ENCODE measurements at regions not wholly inside any gene's neighbourhood (a gene's known extent, or its start where the extent isn't known, plus 50 kb on each side); places are given as distances from the start of the nearest gene placed in this dataset.

DNA sequence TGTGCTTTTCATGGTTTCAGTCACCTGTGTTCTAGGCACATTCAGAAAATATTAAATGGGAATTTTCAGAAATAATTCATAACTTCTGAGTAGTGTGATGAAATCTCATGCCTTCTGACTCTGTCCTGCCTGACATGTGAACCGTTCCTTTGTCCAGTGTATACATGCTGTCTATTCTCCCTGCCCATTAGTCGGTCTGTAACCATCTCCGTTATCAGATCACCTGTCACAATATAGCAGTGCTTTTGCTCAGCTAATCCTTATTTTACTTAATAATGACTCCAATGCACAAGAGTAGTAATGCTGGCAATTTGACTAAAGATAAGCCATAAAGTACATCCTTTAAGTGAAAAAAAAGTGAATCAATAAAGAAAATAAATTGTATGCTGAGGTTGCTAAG is 597.5 kb downstream of the BRINP3 start:
- no peak for DNase-seq (ENCODE audit: low spot score)

DNA sequence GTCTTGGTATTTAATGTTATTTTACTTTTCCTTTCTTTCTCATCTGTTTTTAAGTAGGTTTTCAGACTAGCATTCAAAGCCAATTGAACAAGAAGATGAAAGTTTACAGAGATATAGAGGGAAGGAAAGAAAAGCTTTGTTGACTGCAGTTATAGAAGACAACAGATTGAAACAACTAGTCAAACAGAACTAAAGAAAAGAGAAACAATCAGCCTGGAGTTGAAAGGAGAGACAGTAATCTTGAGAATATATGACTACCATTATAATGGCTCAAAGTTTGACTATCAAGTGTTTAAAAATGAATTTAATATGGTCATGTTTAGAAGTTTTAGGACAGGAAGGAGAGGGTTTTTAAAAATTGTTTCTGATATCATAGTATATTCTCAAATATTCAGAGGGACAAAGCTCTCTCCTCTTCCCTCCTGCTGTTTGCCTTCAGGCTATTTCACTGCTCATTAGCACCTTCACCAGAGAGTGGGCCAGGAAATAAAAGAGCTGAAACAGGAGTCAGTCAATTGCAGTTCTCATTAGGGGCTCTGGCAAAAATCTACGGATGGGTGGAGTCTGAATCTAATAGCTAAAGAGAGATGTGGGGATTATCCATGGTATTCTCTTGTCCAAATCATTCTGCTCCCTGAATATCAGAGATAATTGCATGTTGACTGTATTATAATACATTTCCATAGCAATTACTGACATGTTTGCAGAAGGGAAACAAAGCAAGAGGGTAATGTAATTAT is 577.8 kb downstream of the BRINP3 start:
- DNase-seq (ENCODE audit: low spot score): no peak

DNA sequence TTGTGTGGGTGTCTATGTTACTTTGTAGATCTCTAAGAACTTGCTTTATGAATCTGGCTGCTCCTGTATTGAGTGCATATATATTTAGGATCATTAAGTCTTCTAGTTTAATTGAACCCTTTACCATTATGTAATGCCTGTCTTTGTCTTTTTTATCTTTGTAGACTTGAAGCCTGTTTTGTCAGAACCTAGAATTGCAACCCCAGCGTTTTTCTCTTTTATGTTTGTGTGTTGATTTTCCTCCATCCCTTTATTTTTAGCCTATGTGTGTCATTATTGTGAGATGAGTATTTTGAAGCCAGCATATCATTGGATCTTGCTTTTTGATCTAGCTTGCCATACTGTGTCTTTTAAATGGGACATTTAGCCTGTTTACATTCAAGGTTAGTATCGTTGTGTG is 573.2 kb downstream of the BRINP3 start:
- DNase-seq (ENCODE audit: low spot score): no peak

DNA sequence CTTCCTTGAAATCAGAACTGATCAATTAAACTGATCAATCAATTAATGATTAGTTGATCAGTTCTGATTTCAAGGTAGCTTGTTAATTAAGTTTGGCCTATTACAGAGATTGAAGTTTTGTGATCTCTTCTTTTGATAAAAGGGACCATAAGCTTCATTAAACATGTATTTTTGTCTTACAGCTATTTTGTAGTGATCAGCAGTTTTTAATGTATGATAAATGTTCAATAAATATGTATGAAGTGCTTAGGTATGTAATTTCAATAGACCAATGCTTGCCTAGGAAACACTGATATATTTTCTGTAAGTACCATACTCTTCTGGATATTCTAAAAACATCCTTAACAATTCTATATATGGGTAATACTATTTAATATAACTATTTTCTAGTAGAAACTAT is 569.6 kb downstream of the BRINP3 start:
- no peak for DNase-seq (ENCODE audit: low spot score)

DNA sequence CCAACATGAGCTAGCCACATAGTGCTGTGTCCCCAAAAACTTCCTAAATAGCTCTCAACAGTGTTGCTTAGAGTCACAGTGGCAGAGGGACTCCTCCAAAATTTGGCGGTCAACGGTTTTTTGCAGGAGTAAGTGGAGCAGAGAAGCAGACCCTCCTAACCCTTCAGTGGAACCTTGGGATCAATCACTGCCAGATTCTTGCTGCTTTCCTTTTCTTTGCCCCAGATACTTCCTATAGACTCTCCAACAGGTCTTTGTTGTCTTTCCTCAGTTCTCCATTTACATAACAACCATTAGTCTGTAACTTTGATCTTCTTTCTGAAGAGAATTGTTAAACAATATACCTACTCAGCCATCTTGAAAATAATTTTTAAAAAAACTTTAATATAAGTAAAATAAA is 556.1 kb downstream of the BRINP3 start:
- DNase-seq (ENCODE audit: low spot score): no peak

DNA sequence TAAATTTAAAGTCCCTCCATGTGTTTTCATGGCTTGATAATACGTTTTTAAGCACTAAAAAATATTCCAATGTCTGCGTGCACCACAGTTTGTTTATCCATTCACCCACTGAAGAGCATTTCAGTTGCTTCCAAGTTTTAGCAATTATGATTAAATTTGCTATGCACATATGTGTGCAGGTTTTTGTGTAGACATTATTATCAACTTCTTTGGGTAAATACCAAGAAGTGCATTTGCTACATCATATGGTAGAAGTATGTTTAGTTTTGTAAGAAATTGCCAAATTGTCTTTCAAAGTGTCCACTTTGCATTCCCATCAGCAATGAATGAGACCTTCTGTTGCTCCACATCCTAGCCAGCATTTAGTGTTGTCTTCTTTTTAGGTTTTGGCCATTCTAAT is 550.0 kb downstream of the BRINP3 start:
- DNase-seq (ENCODE audit: low spot score): no peak

DNA sequence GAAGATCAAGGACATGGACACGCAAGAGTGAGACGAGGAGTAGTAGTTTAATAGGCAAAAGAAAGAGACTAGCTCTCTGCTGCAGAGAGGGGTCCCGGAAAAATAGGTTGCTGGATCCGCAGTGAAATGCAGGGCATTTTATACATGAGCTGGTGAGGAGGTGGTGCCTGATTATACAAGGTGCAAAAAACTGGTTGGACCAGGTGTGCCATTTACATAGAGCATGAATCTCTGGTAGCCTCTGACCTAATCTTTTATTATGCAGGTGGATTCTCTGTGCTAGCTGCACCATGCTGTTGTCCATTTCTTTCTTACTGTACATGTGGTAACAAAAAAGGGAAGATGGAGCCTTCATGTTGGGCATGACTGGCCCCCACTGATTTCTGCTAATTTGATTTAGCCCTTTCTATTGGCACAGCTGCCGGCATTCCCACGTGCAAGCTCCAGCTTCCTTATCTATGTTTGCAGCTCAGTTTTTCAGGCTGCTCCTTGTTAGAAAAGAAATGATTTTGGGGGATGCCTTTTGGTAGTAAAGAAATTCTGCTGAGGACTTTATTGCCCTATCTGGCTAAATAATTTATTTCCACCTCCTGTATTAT is 548.1 kb downstream of the BRINP3 start:
- no peak for DNase-seq (ENCODE audit: low spot score)

DNA sequence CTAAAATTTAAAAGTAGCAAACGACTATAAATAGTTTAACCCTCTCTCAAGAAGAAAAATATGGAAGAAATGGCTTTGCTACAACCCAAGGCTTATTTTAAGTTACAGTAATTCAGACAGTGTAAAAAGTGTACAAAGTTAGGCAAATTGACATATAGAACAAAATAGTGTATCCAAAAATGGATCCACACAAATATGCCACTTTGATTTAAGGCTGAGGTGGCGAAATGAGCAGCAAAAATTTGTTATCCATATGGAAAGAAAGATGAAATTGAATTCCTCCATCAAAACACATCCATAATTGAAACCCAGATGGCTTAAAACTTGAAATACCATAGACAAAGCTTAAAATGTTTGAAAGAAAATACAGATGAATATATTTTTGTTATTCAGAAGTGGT is 540.8 kb downstream of the BRINP3 start:
- DNase-seq (ENCODE audit: low spot score): no peak

DNA sequence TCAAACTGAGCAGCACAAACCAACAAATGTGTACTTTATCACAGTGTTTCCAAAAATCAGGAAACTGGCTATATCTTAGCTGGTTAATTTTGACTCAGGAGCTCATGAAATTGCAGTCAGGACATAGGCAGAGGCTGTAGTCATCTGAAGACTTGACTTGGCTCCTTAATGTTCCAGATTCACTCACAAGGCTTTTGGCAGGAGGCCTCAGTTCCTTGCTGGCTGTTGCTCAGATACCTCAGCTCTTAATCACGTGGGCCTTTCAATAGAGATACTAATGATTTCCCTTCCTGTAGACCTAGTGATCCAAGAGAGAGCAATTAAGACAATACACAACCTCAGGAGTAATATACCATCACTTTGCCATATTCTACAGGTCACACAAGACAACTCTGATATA is 537.7 kb downstream of the BRINP3 start:
- DNase-seq (ENCODE audit: low spot score): no peak

DNA sequence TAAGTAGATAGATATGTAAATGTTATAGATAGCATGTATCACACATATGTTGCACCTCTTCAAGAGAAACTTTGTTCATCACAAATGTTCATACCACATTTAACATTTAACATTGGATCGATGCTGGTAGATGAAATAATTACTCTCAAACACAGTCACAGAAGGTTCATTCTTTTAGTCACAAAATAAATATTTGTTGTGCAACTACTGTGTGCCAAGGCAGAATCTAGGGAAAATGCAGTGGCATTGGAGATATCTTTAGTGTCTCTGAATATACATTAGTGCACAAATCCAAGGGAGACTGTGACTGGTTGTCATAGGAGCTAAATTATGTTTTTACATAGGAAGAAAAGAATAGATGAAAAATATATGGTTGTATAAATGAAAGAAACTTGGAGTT is 535.7 kb downstream of the BRINP3 start:
- no peak for DNase-seq (ENCODE audit: low spot score)

DNA sequence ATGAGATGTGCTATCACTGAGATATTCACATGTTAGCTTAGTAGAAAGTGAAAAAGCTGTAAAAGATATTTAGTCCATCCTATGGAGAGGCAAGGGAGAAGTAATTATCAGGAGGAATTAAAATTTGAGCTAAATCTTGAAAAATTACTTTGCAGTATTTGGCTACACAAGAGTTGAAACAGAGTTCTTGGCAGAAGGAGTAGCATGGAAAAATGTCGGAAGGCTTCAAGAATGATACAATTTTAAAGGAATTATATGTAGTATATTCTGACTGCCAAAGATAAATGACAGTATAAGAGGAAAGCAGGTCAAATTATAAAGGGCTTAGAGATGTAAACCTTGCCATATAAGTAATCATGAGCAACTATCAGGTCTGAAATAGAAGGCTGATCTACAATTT is 518.9 kb downstream of the BRINP3 start:
- DNase-seq (ENCODE audit: low spot score): no peak

DNA sequence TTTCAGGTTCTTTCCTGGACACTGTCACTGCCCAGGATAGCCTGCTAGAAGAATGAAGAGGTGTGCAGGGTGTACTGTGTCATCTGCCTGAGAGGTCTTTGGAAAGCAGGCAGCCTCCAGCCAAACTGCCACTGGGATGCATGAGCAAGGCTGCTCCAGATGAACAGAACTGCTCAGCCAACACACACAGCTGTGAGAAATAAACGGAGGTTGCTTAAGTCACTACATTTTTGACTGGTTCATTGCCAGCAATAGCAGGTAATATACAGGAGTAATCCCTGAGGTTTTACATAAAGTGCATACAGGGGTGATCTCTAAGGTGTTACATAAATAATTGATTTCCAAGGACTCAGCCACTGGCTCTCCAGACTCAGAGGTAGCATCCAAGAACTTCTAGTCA is 516.9 kb downstream of the BRINP3 start:
- DNase-seq (ENCODE audit: low spot score): no peak

DNA sequence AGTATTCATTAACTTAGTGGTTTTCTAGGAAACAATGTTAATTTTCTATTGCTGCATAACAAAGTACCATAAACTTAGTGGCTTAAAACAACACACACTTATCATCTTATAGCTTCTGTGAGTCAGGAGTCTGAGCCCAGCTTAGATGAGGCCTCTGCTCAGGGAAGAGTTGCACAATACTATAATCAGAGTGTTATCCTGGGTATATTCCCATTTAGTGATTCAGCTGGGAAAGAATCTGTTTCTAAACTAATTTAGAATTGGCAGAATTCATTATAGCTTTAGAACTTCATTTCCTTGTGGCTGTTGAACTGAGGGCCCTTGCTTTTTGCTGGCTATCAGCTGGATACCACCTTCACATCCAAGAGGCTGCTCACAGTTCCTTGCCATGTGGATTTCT is 515.5 kb downstream of the BRINP3 start:
- no peak for DNase-seq (ENCODE audit: low spot score)

DNA sequence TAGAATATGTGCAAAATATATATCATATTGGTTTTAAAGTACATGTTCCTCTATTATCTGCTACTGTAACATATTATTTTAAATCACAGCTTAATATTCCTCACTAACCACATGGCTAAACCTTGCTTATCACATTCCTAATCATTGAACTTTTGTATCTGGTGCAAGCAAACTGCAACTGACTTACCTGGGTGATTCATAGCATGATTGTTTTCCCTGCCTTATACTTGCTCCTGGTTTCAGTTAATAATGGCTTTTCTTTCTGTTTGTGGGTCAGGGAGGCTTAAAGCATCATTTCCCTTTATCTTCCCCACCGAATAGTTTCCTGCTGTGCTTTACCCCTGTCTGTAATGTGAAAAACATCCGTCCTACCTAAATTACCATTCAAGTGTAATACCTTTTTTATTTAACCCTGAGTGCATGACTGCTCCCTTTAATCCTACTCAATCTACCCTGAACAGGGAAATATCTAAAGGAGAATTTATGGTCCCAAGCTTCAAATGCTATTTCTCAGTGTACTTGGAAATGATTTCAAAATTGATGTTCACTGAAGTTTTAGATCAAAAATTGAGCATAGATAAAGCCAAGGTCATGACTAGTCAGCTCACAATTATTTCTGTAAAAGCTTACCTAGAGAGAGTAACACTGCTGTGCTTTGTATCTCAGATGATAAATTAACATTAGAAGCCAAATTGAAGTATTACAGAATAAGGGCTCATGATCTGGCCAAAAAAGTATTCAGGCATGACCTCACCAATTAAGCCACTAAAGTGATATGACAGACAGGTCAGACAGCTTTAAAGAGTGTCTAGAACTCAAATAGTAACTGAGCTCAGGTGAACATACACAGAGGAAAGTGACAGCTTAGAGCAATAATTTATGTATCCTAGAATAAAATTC is 507.1 kb downstream of the BRINP3 start:
- no peak for DNase-seq (ENCODE audit: low spot score)

DNA sequence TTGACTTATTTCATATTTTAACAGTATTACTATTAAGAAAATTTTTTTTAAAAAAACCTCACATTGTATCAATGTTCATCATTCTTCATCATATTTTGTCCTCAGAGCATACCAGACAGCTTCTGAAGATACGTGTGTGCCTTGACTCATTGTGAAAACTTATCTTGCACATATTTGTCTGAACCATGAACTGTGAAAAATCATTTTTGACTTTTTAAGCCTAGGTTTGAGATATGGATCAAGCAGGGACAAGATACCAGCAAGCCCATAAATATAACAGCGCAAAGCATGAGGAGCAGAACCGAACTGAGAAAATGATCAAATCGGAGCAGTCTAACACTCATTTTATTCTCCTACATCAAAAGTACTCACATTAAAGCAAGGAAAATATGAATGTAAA is 506.0 kb downstream of the BRINP3 start:
- DNase-seq (ENCODE audit: low spot score): no peak

DNA sequence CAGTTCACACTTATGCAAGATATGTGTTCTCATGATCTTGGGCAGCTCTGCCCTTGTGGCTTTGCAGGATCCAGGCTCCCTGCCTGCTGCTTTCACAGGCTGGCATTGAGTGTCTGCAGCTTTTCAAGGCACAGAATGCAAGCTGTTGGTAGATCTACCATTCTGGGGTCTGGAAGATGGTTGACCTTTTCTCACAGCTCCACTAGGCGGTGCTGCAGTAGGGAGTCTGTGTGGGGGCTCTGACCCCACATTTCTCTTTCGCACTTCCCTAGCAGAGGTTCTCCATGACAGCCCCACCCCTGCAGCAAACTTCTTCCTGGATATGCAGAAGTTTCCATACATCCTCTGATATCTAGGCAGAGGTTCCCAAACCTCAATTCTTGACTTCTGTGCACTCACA is 500.5 kb downstream of the BRINP3 start:
- no peak for DNase-seq (ENCODE audit: low spot score)

DNA sequence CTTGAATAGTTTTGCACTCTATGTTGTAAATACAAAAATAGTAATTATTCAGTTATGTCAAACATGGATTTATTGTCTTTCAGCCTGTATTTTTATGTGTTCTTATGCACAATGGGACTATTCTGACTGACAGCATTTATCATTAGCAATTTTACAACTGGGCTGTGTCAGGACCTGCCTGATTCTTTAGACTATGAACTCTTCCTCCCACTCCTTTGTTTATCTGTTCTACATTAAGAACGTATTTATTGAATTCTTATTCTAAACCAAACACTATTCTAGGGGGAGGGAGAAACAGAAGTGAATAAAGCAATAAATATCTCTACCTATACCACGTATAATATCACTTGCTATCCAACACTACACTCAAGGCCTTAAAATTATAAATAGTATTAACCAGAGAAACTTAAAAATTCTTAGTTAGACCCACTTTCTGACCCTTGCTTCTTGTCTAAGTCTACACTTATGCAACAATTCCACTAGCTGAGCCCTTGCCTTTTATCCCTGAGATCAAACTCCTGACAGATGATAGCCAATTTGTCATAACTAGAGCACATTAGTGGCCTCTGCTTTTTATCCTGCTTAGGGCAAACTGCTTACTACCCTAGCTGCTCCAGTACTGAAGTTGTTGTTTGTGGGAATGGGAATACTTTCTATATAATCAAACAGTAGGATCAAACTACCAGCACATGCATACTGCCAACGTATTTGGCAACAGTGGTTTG is 494.3 kb downstream of the BRINP3 start:
- DNase-seq (ENCODE audit: low spot score): no peak

DNA sequence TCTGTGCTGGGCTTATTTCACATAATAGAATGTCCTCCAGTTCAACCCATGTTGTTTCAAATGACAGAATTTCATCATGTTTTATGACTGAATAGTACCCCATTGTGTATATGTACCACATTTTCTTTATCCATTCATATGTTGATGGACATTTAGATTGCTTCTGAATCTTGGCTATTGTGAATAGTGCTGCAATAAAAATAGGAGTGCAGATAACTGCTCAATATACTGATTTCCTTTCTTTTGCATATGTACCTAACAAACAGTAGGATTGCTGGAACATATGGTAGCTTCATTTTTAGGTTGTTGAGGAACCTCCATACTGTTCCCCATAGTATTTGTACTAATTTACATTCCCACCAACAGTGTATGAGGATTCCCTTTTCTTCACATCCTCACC is 491.1 kb downstream of the BRINP3 start:
- no peak for DNase-seq (ENCODE audit: low spot score)

DNA sequence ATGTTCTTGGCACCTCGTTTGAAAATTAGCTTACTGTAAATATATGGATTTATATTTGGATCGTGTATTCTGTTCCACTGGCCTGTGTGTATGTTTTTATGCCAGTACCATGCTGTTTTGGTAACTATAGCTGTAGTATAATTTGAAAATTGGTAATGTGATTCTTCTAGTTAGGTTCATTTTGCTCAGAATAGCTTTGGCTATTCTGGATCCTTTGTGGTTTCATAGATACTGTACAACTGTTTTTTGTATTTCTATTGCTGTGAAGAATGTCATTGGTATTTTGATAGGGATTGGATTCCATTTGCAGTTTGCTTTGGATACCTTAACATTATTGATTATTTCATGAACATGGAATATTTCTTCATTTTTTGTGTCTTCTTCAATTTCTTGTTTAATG is 490.2 kb downstream of the BRINP3 start:
- DNase-seq (ENCODE audit: low spot score): no peak

DNA sequence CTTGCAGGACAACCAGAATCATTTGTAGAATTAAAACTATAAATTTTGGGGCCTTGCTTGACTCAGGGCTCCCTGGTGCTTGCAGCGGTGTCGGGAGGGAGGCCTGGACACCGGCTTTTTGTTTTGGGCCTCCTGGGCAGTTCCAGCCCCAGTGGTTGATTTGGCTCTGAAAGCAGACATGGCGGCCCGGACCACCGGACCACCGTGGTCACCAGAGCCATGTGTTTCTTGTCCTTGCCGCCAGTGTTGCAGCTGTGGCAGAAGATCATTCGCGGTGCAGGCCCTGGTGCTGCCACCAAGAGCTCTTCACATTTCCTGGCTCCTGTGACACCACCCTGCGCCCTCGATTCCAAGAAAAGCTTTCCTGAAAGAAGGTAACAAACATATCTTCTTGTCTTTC is 484.8 kb downstream of the BRINP3 start:
- DNase-seq (ENCODE audit: low spot score): no peak

DNA sequence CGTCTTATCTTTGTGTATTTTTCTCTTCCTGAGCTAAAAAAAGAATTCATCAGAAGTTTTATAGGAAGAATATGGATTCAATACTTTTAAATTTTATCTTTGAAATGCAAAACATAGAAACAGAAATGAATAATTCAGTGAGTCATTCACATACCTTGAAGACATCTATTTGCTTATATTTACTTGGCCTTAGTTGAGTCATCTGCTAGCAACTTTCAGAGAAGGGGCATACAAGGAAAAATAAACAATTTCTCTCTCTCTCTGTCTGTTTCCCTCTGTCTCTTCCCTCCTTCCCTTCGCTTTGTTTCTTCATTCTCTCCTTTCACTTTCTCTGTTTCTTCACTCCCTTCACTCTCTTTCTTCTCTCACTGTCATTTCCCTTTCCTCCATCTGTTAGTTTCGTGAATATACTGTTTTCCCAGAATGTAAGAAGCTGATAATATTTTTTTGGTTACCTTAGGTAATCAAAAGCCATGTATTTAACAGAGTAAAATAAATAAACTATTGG is 477.2 kb downstream of the BRINP3 start:
- DNase-seq (ENCODE audit: low spot score): no peak

DNA sequence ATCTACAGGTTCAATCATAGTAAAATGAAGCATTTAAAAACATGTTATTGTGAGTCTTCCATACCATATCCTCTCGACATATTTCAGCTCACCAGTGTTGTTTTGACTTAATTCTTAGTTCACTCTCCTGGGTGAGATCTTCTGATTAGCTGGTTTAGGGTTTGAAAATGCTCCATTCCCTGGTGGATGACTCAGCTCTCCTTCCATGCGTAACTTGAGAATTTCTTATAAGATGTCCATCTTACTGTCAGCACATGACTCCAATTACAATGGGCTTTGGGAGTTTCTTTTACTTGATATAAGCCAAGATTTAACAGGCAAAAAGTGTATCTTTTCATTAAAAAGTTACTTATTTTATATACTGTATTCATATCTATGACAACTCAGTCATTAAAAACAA is 476.5 kb downstream of the BRINP3 start:
- no peak for DNase-seq (ENCODE audit: low spot score)
